ENCODE measurements at regions not wholly inside any gene's neighbourhood (a gene's known extent, or its start where the extent isn't known, plus 50 kb on each side); places are given as distances from the start of the nearest gene placed in this dataset.

GRCh38 chr6:137750297-137750696 is 116.8 kb upstream of the TNFAIP3 start:
- DNase-seq (ENCODE audit: low spot score), result no peak
- TF ChIP-seq JUND (IDR thresholded peaks at IDR 0.05) (no peak), MAX (IDR thresholded peaks at IDR 0.05) (no peak), RXRA (IDR thresholded peaks at IDR 0.05) (no peak)
- TF ChIP-seq, protein P1, sequence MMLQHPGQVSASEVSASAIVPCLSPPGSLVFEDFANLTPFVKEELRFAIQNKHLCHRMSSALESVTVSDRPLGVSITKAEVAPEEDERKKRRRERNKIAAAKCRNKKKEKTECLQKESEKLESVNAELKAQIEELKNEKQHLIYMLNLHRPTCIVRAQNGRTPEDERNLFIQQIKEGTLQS (IDR thresholded peaks at IDR 0.05), result no peak
- TF ChIP-seq, protein P2, sequence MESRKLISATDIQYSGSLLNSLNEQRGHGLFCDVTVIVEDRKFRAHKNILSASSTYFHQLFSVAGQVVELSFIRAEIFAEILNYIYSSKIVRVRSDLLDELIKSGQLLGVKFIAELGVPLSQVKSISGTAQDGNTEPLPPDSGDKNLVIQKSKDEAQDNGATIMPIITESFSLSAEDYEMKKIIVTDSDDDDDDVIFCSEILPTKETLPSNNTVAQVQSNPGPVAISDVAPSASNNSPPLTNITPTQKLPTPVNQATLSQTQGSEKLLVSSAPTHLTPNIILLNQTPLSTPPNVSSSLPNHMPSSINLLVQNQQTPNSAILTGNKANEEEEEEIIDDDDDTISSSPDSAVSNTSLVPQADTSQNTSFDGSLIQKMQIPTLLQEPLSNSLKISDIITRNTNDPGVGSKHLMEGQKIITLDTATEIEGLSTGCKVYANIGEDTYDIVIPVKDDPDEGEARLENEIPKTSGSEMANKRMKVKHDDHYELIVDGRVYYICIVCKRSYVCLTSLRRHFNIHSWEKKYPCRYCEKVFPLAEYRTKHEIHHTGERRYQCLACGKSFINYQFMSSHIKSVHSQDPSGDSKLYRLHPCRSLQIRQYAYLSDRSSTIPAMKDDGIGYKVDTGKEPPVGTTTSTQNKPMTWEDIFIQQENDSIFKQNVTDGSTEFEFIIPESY (IDR thresholded peaks at IDR 0.05), result no peak
- WGBS, result 89% methylated on average over 5 of the region's 5 CpGs
- H3K27me3 ChIP-seq (ENCODE audit: control insufficient read depth in 4 of 4, insufficient read depth in 4 of 4, low read length in 3 of 4), result no peaks in the 10 kb centered on the region
- no peak overlapping the region for H3K27ac ChIP-seq (ENCODE audit: low read depth in 1 of 2, low read length in 2 of 2)
- H3K36me3 ChIP-seq (ENCODE audit: control insufficient read depth in 4 of 4, insufficient read depth in 3 of 4, low read depth in 1 of 4, low read length in 3 of 4), result no peaks in the 10 kb centered on the region
- H3K9me3 ChIP-seq (ENCODE audit: control insufficient read depth in 4 of 4, low read length in 3 of 4), result no peaks in the 10 kb centered on the region
- H3K9ac ChIP-seq (ENCODE audit: low read depth in 1 of 2, low read length in 2 of 2), result no peak overlapping the region
- H3K4me1 ChIP-seq (ENCODE audit: control insufficient read depth in 4 of 4, insufficient read depth in 4 of 4, low read length in 3 of 4), result no peaks in the 10 kb centered on the region
- H3K4me3 ChIP-seq (ENCODE audit: low read depth in 1 of 3, low read length in 3 of 3), result no peak overlapping the region

DNA sequence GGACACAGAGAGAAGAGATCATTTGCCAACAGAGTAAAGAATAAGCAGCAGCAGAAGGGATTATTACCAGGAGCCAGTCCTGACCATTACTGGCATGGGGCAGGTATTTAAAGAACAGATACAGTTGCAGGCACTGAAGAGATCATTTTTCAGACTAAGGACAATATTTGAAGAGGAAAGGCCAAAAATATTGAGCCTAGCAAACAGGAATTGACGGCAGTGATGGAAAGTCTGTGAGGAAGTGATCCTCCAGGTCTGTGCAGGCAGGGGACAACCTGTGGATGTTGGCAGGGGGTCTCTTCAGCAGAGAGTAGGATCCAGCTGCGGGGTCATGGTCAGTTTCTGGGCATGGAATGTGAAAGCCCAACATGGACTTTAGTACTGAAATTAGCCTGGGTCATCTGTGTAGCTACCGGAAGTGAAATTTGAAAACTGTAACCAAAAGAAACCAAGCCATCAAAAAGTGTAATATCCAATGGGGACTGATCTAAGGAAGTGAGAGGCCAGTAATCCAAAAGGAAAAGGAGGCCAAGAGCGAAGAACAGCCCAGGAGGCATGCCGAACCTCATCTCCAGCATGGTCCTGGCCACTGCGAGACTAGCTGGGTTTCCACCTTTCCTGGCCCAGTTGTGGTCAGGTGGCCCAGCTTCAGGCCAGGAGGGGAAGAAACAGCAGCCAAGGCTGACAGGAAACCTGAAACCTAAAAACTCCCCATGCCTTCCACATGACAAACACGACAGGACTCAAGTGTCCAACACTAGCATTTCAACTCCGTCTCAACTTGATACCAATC is 115.1 kb upstream of the TNFAIP3 start:
- H3K4me3 ChIP-seq (ENCODE audit: low read depth in 1 of 3, low read length in 3 of 3), result no peak overlapping the region
- H3K9me3 ChIP-seq (ENCODE audit: control insufficient read depth in 4 of 4, low read length in 3 of 4), result no peaks in the 10 kb centered on the region
- no peak for DNase-seq (ENCODE audit: low spot score)
- H3K36me3 ChIP-seq (ENCODE audit: control insufficient read depth in 4 of 4, insufficient read depth in 3 of 4, low read depth in 1 of 4, low read length in 3 of 4), result no peaks in the 10 kb centered on the region
- no peaks in the 10 kb centered on the region for H3K4me1 ChIP-seq (ENCODE audit: control insufficient read depth in 4 of 4, insufficient read depth in 4 of 4, low read length in 3 of 4)
- no peaks in the 10 kb centered on the region for H3K27me3 ChIP-seq (ENCODE audit: control insufficient read depth in 4 of 4, insufficient read depth in 4 of 4, low read length in 3 of 4)
- H3K27ac ChIP-seq (ENCODE audit: low read depth in 1 of 2, low read length in 2 of 2), result no peak overlapping the region
- H3K9ac ChIP-seq (ENCODE audit: low read depth in 1 of 2, low read length in 2 of 2), result no peak overlapping the region
- 74% methylated on average over 8 of the region's 8 CpGs for WGBS
- TF ChIP-seq NR2F2 (IDR thresholded peaks at IDR 0.05), result no peak
- TF ChIP-seq, protein P1 (IDR thresholded peaks at IDR 0.05), result no peak
- no peak for TF ChIP-seq TAF1 (conservative IDR thresholded peaks at IDR 0.05)
- no peak for TF ChIP-seq FOXA2 (IDR thresholded peaks at IDR 0.05)
- peak in 1 of 2 donors; percentile 26 for TF ChIP-seq HNF4A (conservative IDR thresholded peaks at IDR 0.05)
- TF ChIP-seq JUND (IDR thresholded peaks at IDR 0.05), result no peak
- no peak for TF ChIP-seq MAX (IDR thresholded peaks at IDR 0.05)

DNA sequence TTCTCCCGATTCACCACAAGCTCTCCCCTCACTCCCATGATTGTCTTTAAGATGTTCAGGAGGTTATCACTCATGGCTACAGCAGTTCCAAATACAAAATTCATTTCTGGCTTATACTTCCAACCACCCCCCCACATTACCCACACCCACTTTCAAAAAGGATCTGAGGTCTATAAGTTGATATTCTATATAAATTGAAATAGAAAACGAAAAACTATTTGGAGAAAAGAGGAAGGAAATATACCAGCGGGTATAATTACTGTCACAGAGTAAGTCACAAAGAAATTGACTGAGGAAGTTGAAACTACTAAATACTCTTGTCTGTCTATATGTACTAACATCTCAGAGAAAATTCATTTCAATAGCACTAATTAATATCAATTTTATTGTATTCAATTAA is 112.7 kb upstream of the TNFAIP3 start:
- no peak for DNase-seq (ENCODE audit: low spot score)
- Histone ChIP-seq H3K27me3 (ENCODE audit: control insufficient read depth in 4 of 4, insufficient read depth in 4 of 4, low read length in 3 of 4) (no peaks in the 10 kb centered on the region), H3K9me3 (ENCODE audit: control insufficient read depth in 4 of 4, low read length in 3 of 4) (no peaks in the 10 kb centered on the region), H3K27ac (ENCODE audit: low read depth in 1 of 2, low read length in 2 of 2) (no peak overlapping the region), H3K4me1 (ENCODE audit: control insufficient read depth in 4 of 4, insufficient read depth in 4 of 4, low read length in 3 of 4) (no peaks in the 10 kb centered on the region), H3K4me3 (ENCODE audit: low read depth in 1 of 3, low read length in 3 of 3) (no peak overlapping the region), H3K36me3 (ENCODE audit: control insufficient read depth in 4 of 4, insufficient read depth in 3 of 4, low read depth in 1 of 4, low read length in 3 of 4) (no peaks in the 10 kb centered on the region), H3K9ac (ENCODE audit: low read depth in 1 of 2, low read length in 2 of 2) (no peak overlapping the region)
- no peak for TF ChIP-seq REST (IDR thresholded peaks at IDR 0.05)
- TF ChIP-seq, protein P3, sequence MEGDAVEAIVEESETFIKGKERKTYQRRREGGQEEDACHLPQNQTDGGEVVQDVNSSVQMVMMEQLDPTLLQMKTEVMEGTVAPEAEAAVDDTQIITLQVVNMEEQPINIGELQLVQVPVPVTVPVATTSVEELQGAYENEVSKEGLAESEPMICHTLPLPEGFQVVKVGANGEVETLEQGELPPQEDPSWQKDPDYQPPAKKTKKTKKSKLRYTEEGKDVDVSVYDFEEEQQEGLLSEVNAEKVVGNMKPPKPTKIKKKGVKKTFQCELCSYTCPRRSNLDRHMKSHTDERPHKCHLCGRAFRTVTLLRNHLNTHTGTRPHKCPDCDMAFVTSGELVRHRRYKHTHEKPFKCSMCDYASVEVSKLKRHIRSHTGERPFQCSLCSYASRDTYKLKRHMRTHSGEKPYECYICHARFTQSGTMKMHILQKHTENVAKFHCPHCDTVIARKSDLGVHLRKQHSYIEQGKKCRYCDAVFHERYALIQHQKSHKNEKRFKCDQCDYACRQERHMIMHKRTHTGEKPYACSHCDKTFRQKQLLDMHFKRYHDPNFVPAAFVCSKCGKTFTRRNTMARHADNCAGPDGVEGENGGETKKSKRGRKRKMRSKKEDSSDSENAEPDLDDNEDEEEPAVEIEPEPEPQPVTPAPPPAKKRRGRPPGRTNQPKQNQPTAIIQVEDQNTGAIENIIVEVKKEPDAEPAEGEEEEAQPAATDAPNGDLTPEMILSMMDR (IDR thresholded peaks at IDR 0.05; ENCODE audit: low read depth, low read length, missing input control), result no peak
- TF ChIP-seq, protein P1 (IDR thresholded peaks at IDR 0.05), result no peak
- no peak for TF ChIP-seq RAD21 (IDR thresholded peaks at IDR 0.05)
- no peak for TF ChIP-seq EGR1 (IDR thresholded peaks at IDR 0.05; ENCODE audit: low read depth in 2 of 2)
- TF ChIP-seq FOXA2 (IDR thresholded peaks at IDR 0.05), result no peak
- TF ChIP-seq TAF1 (conservative IDR thresholded peaks at IDR 0.05), result no peak
- TF ChIP-seq SP1 (IDR thresholded peaks at IDR 0.05), result no peak
- TF ChIP-seq HNF4A (conservative IDR thresholded peaks at IDR 0.05), result no peak
- WGBS, result 75% methylated on average over 3 of the region's 3 CpGs
